Right atrium auricular region (tissue), 2 donors: ENCODE measurements at regions not wholly inside any gene's neighbourhood (a gene's known extent, or its start where the extent isn't known, plus 50 kb on each side); places are given as distances from the start of the nearest gene placed in this dataset.
"Not testable (repeated sequence)": the region's sequence is repeated elsewhere in the genome, so short reads cannot be mapped to it uniquely, and the experiment has no call there.

ENCODE experiments used
- DNase-seq: peaks from one replicate; pipeline ENCODE4 v3.0.0-alpha.2; 2019; ENCODE audit warnings: low spot score
- H3K27ac ChIP-seq, 2 donors: fragments of 200-600 bp; sonication (generic); 1 replicate in 1 of 2; 2 replicates in 1 of 2; pipeline ENCODE4 v1.5.1; 2016 to 2019
- H3K27me3 ChIP-seq, 2 donors: fragments of 200-600 bp; sonication (generic); one replicate each; pipeline versions ENCODE4 v1.5.1 to v1.6.0; 2017 to 2019
- H3K36me3 ChIP-seq: fragments of 200-600 bp; sonication (generic); one replicate; pipeline ENCODE4 v1.5.1; 2016
- H3K4me1 ChIP-seq, 2 donors: fragments of 200-600 bp; sonication (generic); one replicate each; pipeline versions ENCODE4 v1.5.1 to v1.6.0; 2017 to 2019
- H3K4me3 ChIP-seq, 2 donors: fragments of 200-600 bp; sonication (generic); 1 replicate in 1 of 2; 2 replicates in 1 of 2; pipeline ENCODE4 v1.5.1; 2017 to 2019; ENCODE audit warnings: mild to moderate bottlenecking in 1 of 2, moderate library complexity in 1 of 2
- H3K9me3 ChIP-seq, 2 donors: fragments of 200-600 bp; sonication (generic); one replicate each; pipeline ENCODE4 v1.5.1; 2019
- CTCF ChIP-seq, 2 donors: fragments of 200-600 bp; sonication (generic); IDR thresholded peaks; one replicate each; pipeline ENCODE4 v1.5.1; 2019; ENCODE audit warnings: antibody characterized with exemption in 2 of 2

GRCh38 chr20:12086359-12086758, 168.7 kb downstream of the BTBD3 start:
- no peak overlapping the region for H3K27ac ChIP-seq
- no peak overlapping the region for H3K4me3 ChIP-seq
- H3K9me3 ChIP-seq: no peaks in the 10 kb centered on the region
- H3K27me3 ChIP-seq: no peaks in the 10 kb centered on the region
- no peaks in the 10 kb centered on the region for H3K36me3 ChIP-seq
- no peak for DNase-seq
- H3K4me1 ChIP-seq: no peaks in the 10 kb centered on the region
- TF ChIP-seq CTCF (IDR thresholded peaks at IDR 0.05): no peak

GRCh38 chr20:12090920-12091319, 173.2 kb downstream of the BTBD3 start:
- Histone ChIP-seq H3K27ac (no peak overlapping the region), H3K27me3 (no peaks in the 10 kb centered on the region), H3K9me3 (no peaks in the 10 kb centered on the region), H3K36me3 (no peaks in the 10 kb centered on the region), H3K4me3 (no peak overlapping the region), H3K4me1 (no peaks in the 10 kb centered on the region)
- no peak for TF ChIP-seq CTCF (IDR thresholded peaks at IDR 0.05)
- DNase-seq: no peak

DNA sequence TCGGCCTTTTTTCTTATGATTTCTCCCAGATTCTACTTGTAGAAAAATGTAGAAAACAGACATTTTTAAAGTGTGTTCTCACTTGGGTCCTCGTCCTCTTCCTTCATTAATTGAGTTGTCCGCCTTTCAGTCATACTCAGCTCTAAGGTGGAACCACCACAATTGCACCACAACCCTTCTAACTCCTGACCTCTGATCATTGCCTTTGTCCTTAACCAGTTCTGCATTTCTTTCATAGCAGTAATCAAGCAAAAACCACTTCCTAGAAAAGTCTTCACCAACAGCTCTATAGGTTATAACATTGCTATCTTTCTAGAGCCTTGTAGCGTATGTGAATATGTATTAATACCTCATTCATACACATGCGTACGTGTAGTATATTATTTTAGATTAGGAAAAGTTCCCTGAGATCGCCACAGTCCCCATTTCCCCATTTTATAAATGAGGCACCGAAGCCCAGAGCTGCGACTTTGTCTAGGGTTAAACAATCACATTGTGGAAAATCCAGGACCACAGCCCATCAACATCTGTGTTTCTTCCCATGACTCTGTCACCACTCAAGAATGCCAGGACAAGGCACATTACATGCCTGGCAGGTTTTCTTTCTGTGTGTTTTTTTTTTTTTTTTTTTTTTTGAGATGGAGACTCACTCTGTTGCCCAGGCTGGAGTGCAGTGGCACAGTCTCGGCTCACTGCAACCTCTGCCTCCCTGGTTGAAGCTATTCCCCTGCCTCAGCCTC, 175.5 kb downstream of the BTBD3 start:
- TF ChIP-seq CTCF (IDR thresholded peaks at IDR 0.05): no peak
- Histone ChIP-seq H3K36me3 (no peaks in the 10 kb centered on the region), H3K27ac (no peak overlapping the region), H3K4me1 (no peaks in the 10 kb centered on the region), H3K27me3 (no peaks in the 10 kb centered on the region), H3K9me3 (no peaks in the 10 kb centered on the region), H3K4me3 (no peak overlapping the region)
- no peak for DNase-seq

- not testable (repeated sequence) for H3K27ac ChIP-seq, H3K4me1 ChIP-seq, H3K9me3 ChIP-seq, DNase-seq, H3K36me3 ChIP-seq, H3K4me3 ChIP-seq, H3K27me3 ChIP-seq
Measured at GRCh38 chr20:12093797-12094190, 176.1 kb downstream of the BTBD3 start.

GRCh38 chr20:12095180-12095920, 177.7 kb downstream of the BTBD3 start:
- H3K36me3 ChIP-seq: no peaks in the 10 kb centered on the region
- TF ChIP-seq CTCF (IDR thresholded peaks at IDR 0.05): no peak
- H3K27me3 ChIP-seq: no peaks in the 10 kb centered on the region
- no peaks in the 10 kb centered on the region for H3K9me3 ChIP-seq
- no peak for DNase-seq
- H3K4me1 ChIP-seq: no peaks in the 10 kb centered on the region
- no peak overlapping the region for H3K27ac ChIP-seq
- no peak overlapping the region for H3K4me3 ChIP-seq

DNA sequence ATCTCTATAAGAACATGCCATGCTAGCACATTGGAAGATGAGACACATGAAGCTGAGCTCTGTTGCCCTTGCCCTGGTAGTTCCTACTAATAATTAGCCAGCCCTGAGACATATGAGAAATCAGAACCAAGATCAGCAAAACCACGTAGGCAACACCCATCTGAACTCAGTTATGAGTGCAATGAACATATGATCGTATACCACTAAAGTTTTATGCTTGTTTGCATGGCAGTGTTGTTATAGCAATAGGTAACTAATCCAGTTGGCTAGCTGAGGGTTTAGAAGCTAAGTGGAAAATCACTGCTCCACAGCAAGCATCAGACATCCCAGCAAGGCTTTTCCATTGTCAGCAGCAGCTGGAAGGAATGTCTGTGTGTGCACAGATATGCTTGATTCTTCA, 180.7 kb downstream of the BTBD3 start:
- H3K27me3 ChIP-seq: no peaks in the 10 kb centered on the region
- no peak for DNase-seq
- H3K27ac ChIP-seq: no peak overlapping the region
- no peaks in the 10 kb centered on the region for H3K9me3 ChIP-seq
- no peaks in the 10 kb centered on the region for H3K36me3 ChIP-seq
- no peak for TF ChIP-seq CTCF (IDR thresholded peaks at IDR 0.05)
- no peaks in the 10 kb centered on the region for H3K4me1 ChIP-seq
- H3K4me3 ChIP-seq: no peak overlapping the region
